ENCODE measurements at regions not wholly inside any gene's neighbourhood (a gene's known extent, or its start where the extent isn't known, plus 50 kb on each side); places are given as distances from the start of the nearest gene placed in this dataset.
A peak's percentile ranks its signal among the peaks of the same experiment; 100 is the strongest.

DNA sequence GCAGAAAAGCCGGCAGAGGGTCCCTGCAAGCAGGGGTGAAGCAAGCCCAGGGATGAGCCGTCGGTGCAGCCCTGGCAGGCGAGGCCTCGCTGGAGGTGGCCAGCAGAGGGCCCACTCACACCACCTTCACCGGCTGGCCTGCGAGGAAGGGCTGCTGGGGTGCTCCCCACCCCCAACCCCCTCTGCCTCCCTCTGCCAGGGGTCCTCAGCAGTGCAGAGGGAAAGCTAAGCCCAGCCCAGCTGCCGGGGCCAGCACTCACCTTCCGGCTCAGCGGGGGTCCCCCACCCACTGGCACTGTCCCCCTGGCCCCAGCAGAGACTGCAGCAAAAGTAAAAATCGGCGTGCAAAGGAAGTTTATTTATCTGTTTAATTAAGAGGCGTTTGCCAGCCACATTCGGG, 113.4 kb downstream of the ENGASE start:
- H3K18ac ChIP-seq (ENCODE audit: insufficient read length, low read depth, low read length) = no peak overlapping the region
- H3K4me1 Mint-ChIP-seq = peaks cover 43 to 44% of the 10 kb centered on the region in 2 experiments
- H3K4me3 Mint-ChIP-seq = no peak overlapping the region

More for the DNA sequence above, 113.4 kb downstream of the ENGASE start:
- Histone ChIP-seq H3K23ac (ENCODE audit: insufficient read length, low read depth, low read length) (no peak overlapping the region), H3K27me3 (ENCODE audit: insufficient read depth, low read length) (no peaks in the 10 kb centered on the region; the same call in 1 of the 2 replicates), H3K4ac (ENCODE audit: low read depth, low read length) (no peak overlapping the region), H2AK5ac (ENCODE audit: insufficient read length, low read length) (no peak overlapping the region), H2BK20ac (ENCODE audit: low read depth, low read length, poor library complexity, severe bottlenecking) (no peak overlapping the region), H3K79me2 (ENCODE audit: insufficient read depth, low read length) (no peaks in the 10 kb centered on the region), H4K5ac (ENCODE audit: insufficient read length, low read depth, low read length) (no peak overlapping the region), H3T11ph (ENCODE audit: low read length) (no peak overlapping the region), H3K4me2 (ENCODE audit: insufficient read depth, insufficient read length, low read length) (no peak overlapping the region), H4K91ac (ENCODE audit: insufficient read length, low read depth, low read length) (no peak overlapping the region), H3K56ac (ENCODE audit: insufficient read length, low read depth, low read length) (no peak overlapping the region), H2BK120ac (ENCODE audit: low read depth, low read length, poor library complexity, severe bottlenecking) (no peak overlapping the region), H2BK15ac (ENCODE audit: low read depth, low read length) (no peak overlapping the region), H3K14ac (ENCODE audit: insufficient read depth, low read length) (no peak overlapping the region), H4K8ac (replicated peaks; ENCODE audit: insufficient read length, low read depth, low read length) (no peak overlapping the region), H4K20me1 (ENCODE audit: control insufficient read depth, insufficient read depth, insufficient read length) (no peaks in the 10 kb centered on the region), H3K9ac (ENCODE audit: extremely low read depth, insufficient read length, low read length) (no peak overlapping the region), H3K27ac (ENCODE audit: insufficient read length, low read depth, low read length) (no peak overlapping the region), H2BK5ac (ENCODE audit: insufficient read length, low read length) (no peak overlapping the region), H3K79me1 (ENCODE audit: insufficient read depth, low read depth, low read length, poor library complexity, severe bottlenecking) (no peaks in the 10 kb centered on the region), H3K9me3 (ENCODE audit: control insufficient read depth, low read depth, low read length) (no peaks in the 10 kb centered on the region), H2AFZ (ENCODE audit: low read length) (no peak overlapping the region), H3K4me1 (ENCODE audit: insufficient read depth, low read length) (0 out of 2 replicates have a peak, but pooled peaks cover 2% of the 10 kb centered on the region), H2BK12ac (ENCODE audit: insufficient read length, low read depth, low read length) (no peak overlapping the region), H3K23me2 (ENCODE audit: insufficient read length, low read depth, low read length, poor library complexity, severe bottlenecking) (peaks cover 8% of the 10 kb centered on the region)
- TF ChIP-seq, protein P1, sequence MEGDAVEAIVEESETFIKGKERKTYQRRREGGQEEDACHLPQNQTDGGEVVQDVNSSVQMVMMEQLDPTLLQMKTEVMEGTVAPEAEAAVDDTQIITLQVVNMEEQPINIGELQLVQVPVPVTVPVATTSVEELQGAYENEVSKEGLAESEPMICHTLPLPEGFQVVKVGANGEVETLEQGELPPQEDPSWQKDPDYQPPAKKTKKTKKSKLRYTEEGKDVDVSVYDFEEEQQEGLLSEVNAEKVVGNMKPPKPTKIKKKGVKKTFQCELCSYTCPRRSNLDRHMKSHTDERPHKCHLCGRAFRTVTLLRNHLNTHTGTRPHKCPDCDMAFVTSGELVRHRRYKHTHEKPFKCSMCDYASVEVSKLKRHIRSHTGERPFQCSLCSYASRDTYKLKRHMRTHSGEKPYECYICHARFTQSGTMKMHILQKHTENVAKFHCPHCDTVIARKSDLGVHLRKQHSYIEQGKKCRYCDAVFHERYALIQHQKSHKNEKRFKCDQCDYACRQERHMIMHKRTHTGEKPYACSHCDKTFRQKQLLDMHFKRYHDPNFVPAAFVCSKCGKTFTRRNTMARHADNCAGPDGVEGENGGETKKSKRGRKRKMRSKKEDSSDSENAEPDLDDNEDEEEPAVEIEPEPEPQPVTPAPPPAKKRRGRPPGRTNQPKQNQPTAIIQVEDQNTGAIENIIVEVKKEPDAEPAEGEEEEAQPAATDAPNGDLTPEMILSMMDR (conservative IDR thresholded peaks at IDR 0.05) = peak; percentile 92
- peak overlapping the region in 1 of 3 experiments; percentile 23; a peak in 1 of 7 replicates for H3K27ac Mint-ChIP-seq
- no peaks in the 10 kb centered on the region for H3K9me3 Mint-ChIP-seq
- peak; percentile 88 for DNase-seq
- WGBS (ENCODE audit: extremely low coverage, insufficient read length, low lambda C conversion rate) = no CpG with 5 or more reads among the region's 14 CpGs
- H3K27me3 Mint-ChIP-seq (ENCODE audit: low read depth) = peaks cover 32% of the 10 kb centered on the region
- no peaks in the 10 kb centered on the region for H3K36me3 Mint-ChIP-seq (ENCODE audit: insufficient read depth in 1 of 3, low read depth in 3 of 3)

Measured in H9 (cell line).